Neural crest cell (in vitro differentiated cells): ENCODE measurements at regions not wholly inside any gene's neighbourhood (a gene's known extent, or its start where the extent isn't known, plus 50 kb on each side); places are given as distances from the start of the nearest gene placed in this dataset.
A peak's percentile ranks its signal among the peaks of the same experiment; 100 is the strongest.

Experiments
- DNase-seq: peaks from one replicate; pipeline ENCODE4 v3.0.0; 2021; ENCODE audit warnings: low read depth, mixed read lengths, low spot score
- H3K27ac Mint-ChIP-seq: one replicate; pipeline ENCODE4 v1.8.0; 2021; ENCODE audit warnings: mild to moderate bottlenecking, mixed read lengths; ENCODE audit not compliant: unreplicated experiment
- H3K27me3 Mint-ChIP-seq: 2 replicates; pipeline ENCODE4 v1.8.0; 2021; ENCODE audit warnings: low read depth, mild to moderate bottlenecking, mixed read lengths
- H3K36me3 Mint-ChIP-seq: 2 replicates; pipeline ENCODE4 v1.8.0; 2021; ENCODE audit warnings: low read depth, mild to moderate bottlenecking, mixed read lengths
- H3K4me1 Mint-ChIP-seq: 2 replicates; pipeline ENCODE4 v1.8.0; 2021; ENCODE audit warnings: mixed read lengths
- H3K4me3 Mint-ChIP-seq: one replicate; pipeline ENCODE4 v1.8.0; 2021; ENCODE audit warnings: mild to moderate bottlenecking, mixed read lengths
- H3K9me3 Mint-ChIP-seq: 2 replicates; pipeline ENCODE4 v1.8.0; 2021; ENCODE audit warnings: mixed read lengths
- CTCF ChIP-seq: fragments of 200-600 bp; sonication (generic); conservative IDR thresholded peaks from 2 replicates; pipeline ENCODE4 v1.5.0; 2021; ENCODE audit warnings: antibody characterized with exemption, mild to moderate bottlenecking

GRCh38 chr7:115274-115911, 77.0 kb upstream of the FAM20C start:
- no peak for TF ChIP-seq CTCF
- H3K27me3 Mint-ChIP-seq, result peaks cover 3% of the 10 kb centered on the region
- H3K9me3 Mint-ChIP-seq, result peaks cover 20% of the 10 kb centered on the region
- no peaks in the 10 kb centered on the region for H3K36me3 Mint-ChIP-seq
- H3K27ac Mint-ChIP-seq, result no peak overlapping the region
- H3K4me3 Mint-ChIP-seq, result no peak overlapping the region
- H3K4me1 Mint-ChIP-seq, result peaks cover 6% of the 10 kb centered on the region
- no peak for DNase-seq

GRCh38 chr7:116188-116981, 76.0 kb upstream of the FAM20C start:
- H3K4me1 Mint-ChIP-seq, result peaks cover 6% of the 10 kb centered on the region
- H3K4me3 Mint-ChIP-seq, result no peak overlapping the region
- peak overlapping the region; percentile 89 for H3K27ac Mint-ChIP-seq
- H3K36me3 Mint-ChIP-seq, result no peaks in the 10 kb centered on the region
- no peak for TF ChIP-seq CTCF
- DNase-seq, result no peak
- peaks cover 20% of the 10 kb centered on the region for H3K9me3 Mint-ChIP-seq
- H3K27me3 Mint-ChIP-seq, result peaks cover 4% of the 10 kb centered on the region

- Mint-ChIP-seq H3K27me3 (peaks cover 7% of the 10 kb centered on the region), H3K27ac (no peak overlapping the region), H3K4me3 (no peak overlapping the region), H3K9me3 (peaks cover 13% of the 10 kb centered on the region), H3K36me3 (no peaks in the 10 kb centered on the region), H3K4me1 (peaks cover 6% of the 10 kb centered on the region)
- DNase-seq, result no peak
- TF ChIP-seq CTCF, result no peak
These were observed 74.3 kb upstream of the FAM20C start for GRCh38 chr7:117836-118614.

GRCh38 chr7:118615-119391, 73.6 kb upstream of the FAM20C start:
- DNase-seq, result no peak
- Mint-ChIP-seq H3K4me3 (no peak overlapping the region), H3K36me3 (no peaks in the 10 kb centered on the region), H3K27ac (no peak overlapping the region), H3K27me3 (peaks cover 7% of the 10 kb centered on the region), H3K4me1 (peaks cover 10% of the 10 kb centered on the region), H3K9me3 (peaks cover 10% of the 10 kb centered on the region)
- TF ChIP-seq CTCF, result no peak
